ENCODE measurements at regions not wholly inside any gene's neighbourhood (a gene's known extent, or its start where the extent isn't known, plus 50 kb on each side); places are given as distances from the start of the nearest gene placed in this dataset.

DNA sequence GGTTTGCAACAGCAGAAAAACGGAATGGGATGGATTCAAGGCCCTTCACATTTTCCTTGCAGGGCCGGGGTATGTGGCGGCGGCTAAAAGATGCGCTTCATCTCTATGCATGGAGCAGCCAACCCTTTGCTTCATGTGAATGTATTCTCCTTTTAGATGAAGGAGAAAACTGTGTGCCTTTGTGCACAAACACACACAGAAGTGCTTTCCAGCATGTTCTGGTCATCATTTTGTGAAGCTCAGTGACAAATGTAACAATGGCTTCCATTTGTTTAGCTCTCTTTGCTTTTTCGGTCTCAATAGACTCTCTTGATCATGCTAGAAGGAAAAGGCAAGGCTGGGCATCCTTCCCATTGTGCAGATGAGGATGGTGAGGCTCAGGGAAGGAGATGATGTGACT is 161.7 kb upstream of the MKI67 start:
- H2AFZ ChIP-seq (ENCODE audit: low read length): no peak overlapping the region
- H3K9ac ChIP-seq (ENCODE audit: low read length): no peak overlapping the region
- no peak overlapping the region for H3K4me3 ChIP-seq (ENCODE audit: low read depth, low read length, poor library complexity, severe bottlenecking)
- no peaks in the 10 kb centered on the region for H3K9me3 ChIP-seq (ENCODE audit: low read length)
- no peaks in the 10 kb centered on the region for H3K4me1 ChIP-seq (ENCODE audit: insufficient read depth, low read length, severe bottlenecking)
- H3K36me3 ChIP-seq (ENCODE audit: insufficient read depth, low read length): no peaks in the 10 kb centered on the region
- H3K27ac ChIP-seq (ENCODE audit: low read depth, low read length, poor library complexity, severe bottlenecking): no peak overlapping the region
- H3K27me3 ChIP-seq (ENCODE audit: insufficient read depth, low read length): no peaks in the 10 kb centered on the region
- no peaks in the 10 kb centered on the region for H3F3A ChIP-seq (ENCODE audit: insufficient read depth, low read length)
- no peaks in the 10 kb centered on the region for H3K79me2 ChIP-seq (ENCODE audit: insufficient read depth, low read length)
- no peaks in the 10 kb centered on the region for H3K9me2 ChIP-seq (ENCODE audit: low read depth, low read length)
- H4K20me1 ChIP-seq (ENCODE audit: insufficient read depth, low read length): no peaks in the 10 kb centered on the region
- H3K4me2 ChIP-seq (ENCODE audit: low read length): no peak overlapping the region
- TF ChIP-seq, protein P1, sequence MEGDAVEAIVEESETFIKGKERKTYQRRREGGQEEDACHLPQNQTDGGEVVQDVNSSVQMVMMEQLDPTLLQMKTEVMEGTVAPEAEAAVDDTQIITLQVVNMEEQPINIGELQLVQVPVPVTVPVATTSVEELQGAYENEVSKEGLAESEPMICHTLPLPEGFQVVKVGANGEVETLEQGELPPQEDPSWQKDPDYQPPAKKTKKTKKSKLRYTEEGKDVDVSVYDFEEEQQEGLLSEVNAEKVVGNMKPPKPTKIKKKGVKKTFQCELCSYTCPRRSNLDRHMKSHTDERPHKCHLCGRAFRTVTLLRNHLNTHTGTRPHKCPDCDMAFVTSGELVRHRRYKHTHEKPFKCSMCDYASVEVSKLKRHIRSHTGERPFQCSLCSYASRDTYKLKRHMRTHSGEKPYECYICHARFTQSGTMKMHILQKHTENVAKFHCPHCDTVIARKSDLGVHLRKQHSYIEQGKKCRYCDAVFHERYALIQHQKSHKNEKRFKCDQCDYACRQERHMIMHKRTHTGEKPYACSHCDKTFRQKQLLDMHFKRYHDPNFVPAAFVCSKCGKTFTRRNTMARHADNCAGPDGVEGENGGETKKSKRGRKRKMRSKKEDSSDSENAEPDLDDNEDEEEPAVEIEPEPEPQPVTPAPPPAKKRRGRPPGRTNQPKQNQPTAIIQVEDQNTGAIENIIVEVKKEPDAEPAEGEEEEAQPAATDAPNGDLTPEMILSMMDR (IDR thresholded peaks at IDR 0.05; ENCODE audit: low read length): no peak
- TF ChIP-seq EZH2 (IDR thresholded peaks at IDR 0.05; ENCODE audit: borderline replicate concordance, low read length): no peak

DNA sequence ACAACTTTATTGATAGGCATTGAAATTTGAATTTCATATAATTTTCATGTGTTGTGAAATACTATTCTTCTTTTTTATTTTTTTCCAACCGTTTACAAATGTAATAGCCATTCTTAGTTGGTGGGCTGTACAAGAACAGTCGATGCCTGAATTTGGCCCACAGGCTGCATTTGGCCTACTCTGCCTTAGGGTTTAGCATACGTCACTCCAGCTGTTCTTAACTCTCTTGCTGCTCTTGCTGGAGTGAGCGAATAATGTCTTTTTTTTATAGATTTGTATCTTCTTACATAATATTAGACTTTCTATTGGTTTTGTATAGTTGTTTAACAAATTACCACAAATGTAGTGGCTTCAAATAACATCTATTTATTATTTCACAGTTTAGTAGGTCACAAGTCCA is 163.4 kb upstream of the MKI67 start:
- no peaks in the 10 kb centered on the region for H3K79me2 ChIP-seq (ENCODE audit: insufficient read depth, low read length)
- H3K9me3 ChIP-seq (ENCODE audit: low read length): no peaks in the 10 kb centered on the region
- H3K36me3 ChIP-seq (ENCODE audit: insufficient read depth, low read length): no peaks in the 10 kb centered on the region
- H3K4me2 ChIP-seq (ENCODE audit: low read length): no peak overlapping the region
- no peak overlapping the region for H3K27ac ChIP-seq (ENCODE audit: low read depth, low read length, poor library complexity, severe bottlenecking)
- no peaks in the 10 kb centered on the region for H4K20me1 ChIP-seq (ENCODE audit: insufficient read depth, low read length)
- no peaks in the 10 kb centered on the region for H3K4me1 ChIP-seq (ENCODE audit: insufficient read depth, low read length, severe bottlenecking)
- no peaks in the 10 kb centered on the region for H3K27me3 ChIP-seq (ENCODE audit: insufficient read depth, low read length)
- H3K4me3 ChIP-seq (ENCODE audit: low read depth, low read length, poor library complexity, severe bottlenecking): no peak overlapping the region
- no peak overlapping the region for H2AFZ ChIP-seq (ENCODE audit: low read length)
- H3K9ac ChIP-seq (ENCODE audit: low read length): no peak overlapping the region
- no peaks in the 10 kb centered on the region for H3K9me2 ChIP-seq (ENCODE audit: low read depth, low read length)
- no peaks in the 10 kb centered on the region for H3F3A ChIP-seq (ENCODE audit: insufficient read depth, low read length)
- no peak for TF ChIP-seq EZH2 (IDR thresholded peaks at IDR 0.05; ENCODE audit: borderline replicate concordance, low read length)
- TF ChIP-seq, protein P1 (IDR thresholded peaks at IDR 0.05; ENCODE audit: low read length): no peak

DNA sequence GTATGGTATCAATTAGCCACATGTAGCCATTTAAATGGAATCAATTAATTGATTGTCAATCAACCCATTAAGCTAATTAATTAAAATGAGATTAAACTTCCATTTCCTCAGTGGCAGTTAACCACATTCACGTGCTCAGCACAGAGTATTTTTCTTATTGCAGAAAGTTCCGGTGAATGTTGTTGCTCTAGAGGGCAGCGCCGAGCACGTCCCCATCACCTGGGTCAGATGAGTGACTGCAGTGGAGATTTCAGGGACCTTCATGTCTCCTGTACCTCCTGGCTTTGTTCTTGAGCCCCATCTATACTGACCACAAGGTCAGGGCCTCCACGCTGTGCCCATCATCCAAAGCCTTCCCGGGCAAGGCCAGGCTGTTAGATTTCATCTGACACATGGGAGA is 168.8 kb upstream of the MKI67 start:
- Histone ChIP-seq H3K9me3 (ENCODE audit: low read length) (no peaks in the 10 kb centered on the region), H2AFZ (ENCODE audit: low read length) (no peak overlapping the region), H3K27ac (ENCODE audit: low read depth, low read length, poor library complexity, severe bottlenecking) (no peak overlapping the region), H3K4me3 (ENCODE audit: low read depth, low read length, poor library complexity, severe bottlenecking) (no peak overlapping the region), H3K79me2 (ENCODE audit: insufficient read depth, low read length) (no peaks in the 10 kb centered on the region), H3K27me3 (ENCODE audit: insufficient read depth, low read length) (no peaks in the 10 kb centered on the region), H3K9ac (ENCODE audit: low read length) (no peak overlapping the region), H3K4me2 (ENCODE audit: low read length) (no peak overlapping the region), H4K20me1 (ENCODE audit: insufficient read depth, low read length) (no peaks in the 10 kb centered on the region), H3K36me3 (ENCODE audit: insufficient read depth, low read length) (no peaks in the 10 kb centered on the region), H3F3A (ENCODE audit: insufficient read depth, low read length) (no peaks in the 10 kb centered on the region), H3K9me2 (ENCODE audit: low read depth, low read length) (no peaks in the 10 kb centered on the region), H3K4me1 (ENCODE audit: insufficient read depth, low read length, severe bottlenecking) (no peaks in the 10 kb centered on the region)
- no peak for TF ChIP-seq EZH2 (IDR thresholded peaks at IDR 0.05; ENCODE audit: borderline replicate concordance, low read length)
- TF ChIP-seq, protein P1 (IDR thresholded peaks at IDR 0.05; ENCODE audit: low read length): no peak
